Cardiac septum (tissue), 1 donor: ENCODE measurements at regions not wholly inside any gene's neighbourhood (a gene's known extent, or its start where the extent isn't known, plus 50 kb on each side); places are given as distances from the start of the nearest gene placed in this dataset.

Experiments
- DNase-seq: peaks from one replicate; pipeline ENCODE4 v3.0.0-alpha.2; 2020; ENCODE audit warnings: low spot score
- intact Hi-C: fragments of 100-400 bp; cut with DNase I; formaldehyde crosslinking; loops from one replicate; pipeline ENCODE4 v1.14.0; 2022
- donor health status: DM: no; HTN: no; CAD: no.

DNA sequence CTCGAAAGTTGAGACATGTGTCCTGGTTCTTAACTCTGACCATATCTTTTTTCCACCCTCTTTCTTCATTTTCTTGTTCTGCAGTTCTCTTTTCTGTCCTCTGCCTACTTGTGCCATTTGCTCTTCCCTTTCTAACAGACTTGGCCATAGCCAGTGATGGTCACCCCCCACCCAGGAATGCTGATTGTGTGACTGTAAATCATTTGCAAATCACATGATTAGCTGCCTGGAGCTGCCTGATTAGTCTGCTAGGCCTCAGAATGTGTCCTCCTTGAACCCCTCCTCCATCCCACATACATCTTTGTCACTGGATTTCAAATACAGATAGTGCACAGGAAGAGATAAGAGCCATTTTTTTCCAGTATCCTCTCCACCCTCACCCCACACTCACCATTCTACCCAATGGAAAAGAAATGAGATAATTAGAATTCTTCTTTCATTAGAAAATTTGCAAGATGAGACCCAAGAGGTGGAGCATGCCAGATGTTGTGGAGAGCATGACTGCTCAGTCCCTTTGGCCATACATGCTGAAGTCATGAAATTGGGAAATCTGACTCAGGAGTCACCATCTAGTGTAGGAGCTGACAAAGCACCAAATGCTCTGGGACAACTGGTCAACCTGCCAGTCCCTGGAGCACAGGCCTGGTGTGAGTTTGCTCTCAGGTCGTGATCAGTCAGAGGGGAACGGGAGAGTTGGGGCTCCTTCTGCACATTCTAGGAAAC, 538.2 kb downstream of the CCDC171 start:
- no peak for DNase-seq
- intact Hi-C loops, result no loop called here

- DNase-seq, result no peak
- intact Hi-C loops, result no loop called here
Observed at GRCh38 chr9:16092142-16093091, 539.6 kb downstream of the CCDC171 start.

GRCh38 chr9:16098306-16098705, 545.5 kb downstream of the CCDC171 start:
- intact Hi-C loops, result no loop called here
- DNase-seq, result no peak

DNA sequence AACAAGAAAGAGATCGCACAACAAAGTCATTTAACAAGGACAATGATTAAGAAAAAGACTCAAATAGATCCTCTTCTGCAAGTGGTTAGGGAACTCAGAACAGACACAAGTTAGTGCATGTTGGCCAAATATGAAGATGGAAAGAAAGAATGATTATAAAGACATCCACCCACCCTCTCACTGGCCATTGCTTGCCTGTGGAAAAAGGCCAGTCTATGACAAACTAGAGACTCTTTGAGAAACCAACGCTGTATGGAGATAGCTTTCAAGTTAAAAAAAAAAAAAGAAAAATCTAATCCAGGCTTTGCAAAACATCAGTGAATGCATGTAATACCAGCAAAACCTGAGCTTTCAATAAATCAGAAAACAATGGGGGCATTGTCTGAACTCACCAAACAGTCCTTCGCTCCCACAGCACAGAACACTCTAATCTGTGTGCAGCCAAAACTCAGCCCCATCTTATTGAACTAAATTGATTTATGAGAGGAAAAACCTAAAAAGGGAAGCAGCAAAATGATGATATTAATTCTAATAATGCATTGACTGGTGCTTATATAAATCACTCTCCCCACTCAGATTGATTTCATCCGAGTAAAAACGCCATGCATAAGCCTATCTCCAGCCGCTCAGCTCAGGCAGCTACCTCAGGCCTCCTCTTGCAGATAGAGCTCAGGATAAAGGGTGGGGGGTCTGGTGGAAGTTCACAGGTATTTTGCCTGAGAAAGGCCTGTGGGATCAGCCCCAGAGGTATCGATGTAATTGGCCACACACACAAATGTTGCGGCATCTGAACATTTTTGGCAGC, 547.1 kb downstream of the CCDC171 start:
- DNase-seq, result no peak
- intact Hi-C loops, result no loop called here

- DNase-seq, result no peak
- intact Hi-C loops, result no loop called here
Observed at GRCh38 chr9:16100537-16101091, 547.8 kb downstream of the CCDC171 start.

DNA sequence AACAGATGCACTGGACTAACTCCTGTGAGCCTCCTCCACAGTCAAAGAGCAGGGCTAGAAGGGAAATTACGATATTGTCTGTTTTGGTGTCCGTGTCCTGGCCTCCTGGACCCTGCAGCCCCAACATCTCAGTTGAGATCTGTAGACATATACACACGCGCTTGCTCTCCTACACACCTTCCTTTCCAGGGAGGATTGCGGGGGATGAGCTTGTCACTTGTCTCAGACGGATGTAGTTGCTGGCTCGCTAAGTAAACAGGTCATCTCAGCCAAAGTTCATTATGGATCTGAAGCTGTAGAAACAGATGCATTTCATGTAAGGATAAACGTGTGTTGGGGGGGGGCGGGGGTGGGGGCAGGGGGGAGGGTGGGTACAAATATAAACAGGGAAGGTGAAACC, 549.3 kb downstream of the CCDC171 start:
- DNase-seq, result no peak
- intact Hi-C loops, result no loop called here

- DNase-seq, result no peak
- intact Hi-C loops, result no loop called here
Observed at GRCh38 chr9:16103620-16104397, 551.0 kb downstream of the CCDC171 start.

- intact Hi-C loops, result no loop called here
- no peak for DNase-seq
Observed at GRCh38 chr9:16105168-16106020, 552.6 kb downstream of the CCDC171 start.

- intact Hi-C loops, result no loop called here
- DNase-seq, result no peak
Observed at GRCh38 chr9:16106021-16106571, 553.3 kb downstream of the CCDC171 start.

DNA sequence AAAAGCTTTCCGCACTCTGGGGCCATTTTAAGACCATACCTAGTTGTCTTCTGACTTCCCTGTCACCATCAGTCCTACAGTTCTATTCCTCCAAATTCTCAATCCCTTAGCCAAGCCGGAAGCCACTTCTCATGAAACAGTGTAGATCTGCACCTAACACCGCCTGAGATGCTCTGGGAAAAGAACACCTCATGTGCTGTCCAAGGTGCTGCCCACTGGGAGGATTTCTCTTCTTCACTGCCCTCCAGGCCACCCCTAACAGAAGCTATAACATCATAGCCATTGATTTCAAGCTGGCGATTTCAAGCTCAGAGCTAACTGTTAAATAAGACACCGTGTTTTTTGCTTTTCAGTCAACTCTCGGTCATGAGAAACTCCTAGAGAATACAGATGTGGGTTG, 559.3 kb downstream of the CCDC171 start:
- intact Hi-C loops, result no loop called here
- DNase-seq, result no peak

GRCh38 chr9:16115994-16116393, 563.2 kb downstream of the CCDC171 start:
- intact Hi-C loops, result no loop called here
- no peak for DNase-seq

- DNase-seq, result no peak
- intact Hi-C loops, result no loop called here
Observed at GRCh38 chr9:16118043-16118442, 565.2 kb downstream of the CCDC171 start.

DNA sequence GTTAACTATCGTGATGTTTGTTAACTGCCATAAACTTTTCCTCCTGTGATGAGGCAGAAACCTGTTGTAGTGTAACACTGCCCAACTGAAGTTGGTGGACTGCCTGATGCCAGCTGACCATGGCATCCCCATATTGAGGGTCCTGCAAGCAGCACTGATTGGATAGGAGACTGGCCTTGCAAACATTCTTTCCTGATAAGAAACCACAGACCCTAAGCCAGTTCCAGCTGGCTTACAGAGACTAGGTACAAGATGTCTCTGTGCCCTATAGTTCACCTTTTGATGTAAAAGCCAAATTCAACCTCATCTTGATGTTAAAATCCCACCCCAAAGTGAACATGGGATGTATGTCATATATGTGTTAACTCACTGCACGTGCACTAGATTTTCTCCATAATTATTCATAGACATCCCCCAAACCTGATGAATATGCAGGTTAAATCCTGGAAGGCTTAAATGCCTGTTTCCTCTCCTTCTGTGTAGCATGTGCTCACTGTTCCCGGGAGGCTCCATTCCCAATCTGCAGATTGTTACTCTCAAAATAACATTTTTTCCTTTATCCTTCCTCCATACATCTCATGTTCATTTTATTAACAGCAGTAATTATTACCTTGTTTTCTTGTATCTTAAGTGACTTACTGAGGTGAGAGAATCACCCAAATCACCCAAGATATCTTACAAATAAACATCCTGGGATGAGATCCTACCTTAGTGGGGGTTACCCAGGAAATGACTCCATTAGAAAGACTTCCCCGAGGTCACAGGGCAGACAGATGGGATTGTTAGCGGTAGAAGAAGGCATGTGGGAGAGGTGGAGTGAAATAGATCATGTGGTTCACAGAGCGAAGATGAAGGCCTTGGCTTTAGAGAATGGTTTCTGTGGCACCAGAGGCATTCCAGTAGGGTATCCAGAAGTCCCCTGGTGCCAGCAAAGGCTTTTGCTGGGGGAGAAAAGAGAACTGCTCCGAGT, 566.7 kb downstream of the CCDC171 start:
- DNase-seq, result no peak
- intact Hi-C loops, result no loop called here

DNA sequence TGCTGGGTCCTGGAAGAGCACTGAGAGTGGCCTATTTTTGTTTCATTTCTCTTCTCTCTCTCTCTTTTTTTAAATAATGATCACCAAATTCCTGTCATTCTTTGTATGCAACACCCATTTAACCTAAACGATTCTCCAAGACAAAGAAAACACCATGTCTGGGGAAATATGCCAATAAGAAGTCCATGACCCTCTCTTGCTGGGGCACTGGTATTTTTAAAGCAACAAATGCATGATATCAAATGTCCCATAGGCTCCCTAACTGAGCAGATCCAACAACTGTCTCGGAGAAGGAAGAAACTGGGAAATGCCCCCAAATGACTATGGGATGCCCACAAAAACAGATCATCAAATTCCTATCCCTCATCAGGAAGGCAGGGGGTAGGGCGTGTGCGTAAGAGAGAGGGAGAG, 567.4 kb downstream of the CCDC171 start:
- DNase-seq, result no peak
- intact Hi-C loops, result no loop called here

DNA sequence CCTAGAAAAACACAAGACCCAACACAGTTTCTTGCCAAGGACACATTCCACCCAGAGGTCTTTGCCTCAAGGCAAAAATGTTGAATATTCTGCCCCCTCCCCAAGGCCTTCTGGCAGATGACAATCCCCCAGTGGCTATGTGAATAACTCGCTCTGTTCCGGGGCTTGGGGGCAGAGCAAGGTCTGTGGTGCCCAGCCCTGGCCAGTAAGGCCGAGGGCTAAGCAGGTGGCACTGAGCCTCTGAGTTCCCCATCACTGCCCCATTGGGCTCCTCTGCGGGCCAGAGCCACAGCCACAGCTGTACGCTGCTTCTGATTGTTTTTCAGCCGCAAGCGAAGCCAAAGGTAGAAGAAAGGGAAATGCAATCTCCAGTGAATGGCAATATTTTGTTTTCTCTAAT, 567.9 kb downstream of the CCDC171 start:
- intact Hi-C loops, result no loop called here
- no peak for DNase-seq

GRCh38 chr9:16121168-16121567, 568.3 kb downstream of the CCDC171 start:
- no peak for DNase-seq
- intact Hi-C loops, result no loop called here
